HG03159 (cell line): ENCODE measurements at regions not wholly inside any gene's neighbourhood (a gene's known extent, or its start where the extent isn't known, plus 50 kb on each side); places are given as distances from the start of the nearest gene placed in this dataset.

Experiments
- ATAC-seq: cut with Tn5 transposase; IDR thresholded peaks from one replicate; pipeline ENCODE4 v1.9.1; 2021; ENCODE audit warnings: mild to moderate bottlenecking, moderate library complexity; ENCODE audit not compliant: unreplicated experiment

DNA sequence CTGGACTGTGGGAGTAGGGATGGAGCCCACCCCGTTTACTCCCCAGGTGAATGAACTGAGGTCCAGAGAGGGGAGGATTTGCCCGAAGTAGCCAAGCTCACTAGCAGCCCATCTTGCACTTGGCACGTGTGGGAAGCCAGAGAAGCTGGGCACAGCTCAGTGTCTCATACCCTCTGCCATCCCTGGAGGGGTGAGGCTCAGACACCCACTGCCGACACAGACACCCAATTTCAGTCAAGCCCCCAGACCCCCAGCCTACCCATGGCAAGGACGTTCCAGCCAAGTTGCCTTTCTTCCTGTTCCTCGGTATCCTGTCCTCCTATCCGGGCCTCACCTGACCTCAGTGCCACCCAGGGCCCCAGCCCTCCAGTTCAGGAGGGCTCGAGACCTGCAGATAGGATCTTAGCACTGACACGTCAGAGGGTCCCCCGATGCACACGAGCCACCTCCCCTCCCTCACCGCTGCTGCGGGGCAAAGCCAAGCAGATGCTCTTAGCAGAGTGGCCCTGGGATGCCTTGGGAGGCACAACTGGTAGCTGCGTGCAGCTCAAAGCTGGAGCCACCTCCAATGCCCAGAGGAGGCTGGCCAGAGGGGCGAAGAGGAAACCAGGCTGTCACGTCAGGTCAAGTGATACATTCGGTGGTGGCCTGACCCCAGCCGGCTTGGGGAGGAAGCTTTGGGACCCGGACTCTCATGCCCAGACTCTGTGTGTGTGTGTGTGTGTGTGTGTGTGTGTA is 90.4 kb upstream of the TNRC6C start:
- no peak for ATAC-seq

DNA sequence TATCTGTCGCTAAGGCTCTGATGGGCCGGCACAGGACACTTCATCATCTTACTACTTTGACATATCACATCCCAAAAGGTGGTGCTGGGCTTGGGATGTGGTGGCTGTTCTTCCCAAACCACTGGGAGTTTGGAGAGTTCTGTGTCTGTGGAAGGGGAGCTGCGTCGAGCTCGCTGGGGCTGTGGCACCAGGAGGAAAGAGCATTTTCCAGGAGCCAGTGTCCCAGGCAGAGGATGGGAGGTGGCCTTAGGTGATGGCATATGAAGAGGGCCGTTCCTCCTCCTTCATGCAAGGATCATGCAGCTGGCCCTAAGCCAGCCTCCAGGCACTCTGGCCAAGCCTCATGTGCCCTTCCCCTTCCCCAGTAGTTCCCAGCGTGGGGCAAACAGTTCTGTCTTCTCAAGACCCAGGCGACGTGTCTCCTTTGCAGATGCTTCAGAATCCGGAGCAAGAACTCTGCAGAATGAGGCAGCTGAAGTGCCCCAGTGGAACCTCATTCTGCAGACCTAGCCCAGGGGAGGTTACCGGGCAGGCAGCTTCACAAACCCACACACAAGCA is 89.4 kb upstream of the TNRC6C start:
- no peak for ATAC-seq

GRCh38 chr17:77869665-77870132 is 88.8 kb upstream of the TNRC6C start:
- peak; percentile 88 for ATAC-seq

GRCh38 chr17:77872199-77872598 is 86.3 kb upstream of the TNRC6C start:
- ATAC-seq, result no peak

- ATAC-seq, result no peak
Measured at GRCh38 chr17:77872714-77873499, 85.6 kb upstream of the TNRC6C start.

DNA sequence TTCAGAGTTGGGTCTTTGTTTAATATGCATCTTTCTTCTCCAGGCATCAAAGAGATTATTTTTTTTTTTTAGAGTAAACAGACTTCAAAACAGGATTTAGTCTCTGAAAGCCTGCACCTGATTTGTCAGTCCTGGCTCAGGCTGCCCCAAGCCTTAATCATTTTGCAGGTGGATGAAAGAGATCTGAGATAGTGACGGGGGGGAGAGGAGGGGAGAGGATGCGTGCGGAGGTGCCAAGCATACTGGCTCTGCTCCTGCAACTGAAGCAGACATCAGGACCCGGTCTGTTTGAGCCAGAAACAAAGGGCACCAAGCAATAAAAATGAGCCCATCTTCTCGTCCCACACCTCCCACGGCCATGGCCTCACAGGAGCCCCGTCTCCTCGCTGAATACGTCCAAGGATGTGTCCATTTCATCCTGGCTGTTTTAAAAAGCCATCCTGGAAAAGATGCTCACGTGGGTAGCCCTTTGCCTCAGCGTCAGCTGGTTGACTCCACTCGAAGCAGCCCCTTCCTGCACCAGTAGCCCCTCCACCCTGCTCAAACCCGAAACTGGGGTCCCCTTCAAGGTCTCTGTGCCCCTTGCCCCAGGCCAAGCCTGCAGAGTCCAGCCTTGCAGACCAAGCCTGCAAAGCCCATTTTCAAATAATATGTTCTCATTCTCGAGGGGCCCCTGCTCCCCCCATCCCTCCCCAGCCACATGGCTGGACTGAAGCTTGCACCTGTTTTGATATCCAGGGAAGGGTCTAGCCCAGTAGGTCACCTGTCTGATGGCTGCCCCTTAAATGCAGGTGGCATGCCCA is 84.8 kb upstream of the TNRC6C start:
- ATAC-seq, result no peak

- ATAC-seq, result no peak
Measured at GRCh38 chr17:77874303-77875050, 84.0 kb upstream of the TNRC6C start.

- no peak for ATAC-seq
Measured at GRCh38 chr17:77875051-77875780, 83.3 kb upstream of the TNRC6C start.

DNA sequence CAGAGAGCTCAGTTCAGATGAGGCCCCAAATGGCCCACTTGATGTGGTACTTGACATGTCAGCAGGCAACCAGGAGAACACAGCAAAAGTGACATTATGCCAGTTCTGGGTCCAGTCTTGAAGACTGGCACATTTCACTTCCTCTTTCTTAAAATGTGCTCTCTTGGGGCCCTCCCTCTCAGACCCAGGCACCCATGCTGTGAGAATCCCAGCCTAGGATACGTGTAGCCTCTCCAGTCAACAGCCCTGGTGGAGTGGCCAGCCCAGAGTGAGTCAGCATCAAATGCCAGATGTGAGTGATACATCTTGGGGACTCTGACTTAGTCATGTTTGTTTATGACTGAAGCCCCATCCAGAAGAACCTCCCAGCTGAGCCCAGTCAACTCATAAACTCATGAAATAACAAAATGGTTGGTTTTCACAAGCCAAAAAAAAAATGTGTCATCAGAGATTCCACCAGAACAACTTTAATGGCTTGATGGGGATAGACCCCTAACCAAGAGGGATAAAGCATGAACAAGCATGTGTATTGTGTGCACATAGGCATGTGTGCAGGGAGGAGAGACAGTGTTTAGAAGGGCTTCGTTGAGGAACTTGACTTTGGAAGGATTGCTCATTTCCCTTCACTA is 82.5 kb upstream of the TNRC6C start:
- ATAC-seq, result no peak

DNA sequence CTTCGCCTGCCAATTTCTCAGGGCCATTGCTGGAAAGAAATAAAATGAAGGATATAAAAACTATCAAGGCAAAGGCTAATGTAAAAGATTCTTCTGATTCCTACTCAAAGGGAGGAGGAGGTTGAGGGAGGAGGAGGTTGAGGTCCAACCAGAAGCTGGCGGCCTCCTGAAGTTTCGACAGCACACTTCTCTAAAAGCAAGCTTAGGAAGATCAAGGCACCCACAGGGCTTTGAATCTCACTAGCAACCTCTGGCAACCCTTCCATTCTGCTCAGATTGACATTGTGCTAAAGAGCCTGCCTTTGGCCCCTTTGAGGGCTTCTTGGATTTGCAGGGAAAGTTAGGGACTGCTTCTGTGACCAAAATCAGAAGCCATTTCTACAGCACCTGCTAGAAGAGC is 81.5 kb upstream of the TNRC6C start:
- ATAC-seq, result no peak

- no peak for ATAC-seq
Measured at GRCh38 chr17:77877646-77878355, 80.7 kb upstream of the TNRC6C start.

GRCh38 chr17:77879226-77879895 is 79.1 kb upstream of the TNRC6C start:
- ATAC-seq, result no peak

DNA sequence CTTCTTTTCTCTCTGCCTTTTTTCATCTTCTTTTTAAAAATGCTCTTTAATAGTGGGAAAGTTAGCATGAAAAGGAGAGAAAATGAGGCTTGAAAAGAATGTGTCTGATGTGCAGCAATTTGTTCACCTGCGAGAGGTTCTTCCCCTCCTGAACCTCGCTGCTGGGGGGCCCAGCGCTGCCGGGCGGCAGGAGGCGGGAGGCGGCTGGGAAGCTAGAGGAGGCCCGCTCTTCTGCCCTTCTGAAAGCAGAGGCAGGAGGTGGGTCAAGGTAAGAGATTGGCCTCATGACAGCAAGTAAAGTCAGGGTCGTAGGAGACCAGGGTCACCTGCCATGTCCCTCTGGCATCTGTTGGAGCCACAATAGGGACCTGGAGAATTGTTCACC is 78.6 kb upstream of the TNRC6C start:
- ATAC-seq, result no peak

DNA sequence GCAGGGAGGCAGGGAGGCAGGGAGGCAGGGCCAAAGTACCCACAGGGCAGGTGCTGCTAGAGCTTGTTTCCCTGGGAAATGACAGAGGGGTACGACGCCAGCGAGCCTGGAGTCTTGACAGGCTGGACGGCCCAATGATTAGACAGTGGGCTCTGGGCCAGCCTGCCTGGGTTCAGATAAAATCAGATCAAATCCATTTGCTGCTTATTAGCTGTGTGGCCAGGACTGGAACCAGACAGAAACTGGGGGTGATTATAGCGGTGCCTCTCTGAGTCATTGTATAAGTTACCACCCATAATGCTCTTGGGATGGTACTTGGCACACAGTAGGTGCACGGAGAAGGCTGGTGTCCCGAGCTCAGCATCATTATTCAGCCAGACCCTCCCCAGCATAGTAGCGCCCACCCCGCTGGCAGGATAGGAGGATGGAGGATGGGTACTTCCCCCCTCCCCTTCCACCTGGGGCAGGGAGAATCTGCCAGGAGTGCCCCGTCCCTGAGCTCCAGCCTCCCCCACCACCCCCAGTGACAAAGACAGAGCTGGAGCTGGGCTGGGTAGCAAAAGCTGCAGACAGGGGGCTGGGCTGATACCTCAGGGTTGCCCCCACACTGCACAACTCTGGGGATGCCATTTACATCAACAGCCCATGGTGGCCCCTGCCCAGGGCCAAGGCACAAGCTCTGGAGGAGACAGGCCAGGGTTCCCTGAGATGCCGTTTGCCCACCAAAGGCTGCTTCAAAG is 77.6 kb upstream of the TNRC6C start:
- peak; percentile 4 for ATAC-seq

- peak; percentile 85 for ATAC-seq
Measured at GRCh38 chr17:77881545-77881944, 77.0 kb upstream of the TNRC6C start.

DNA sequence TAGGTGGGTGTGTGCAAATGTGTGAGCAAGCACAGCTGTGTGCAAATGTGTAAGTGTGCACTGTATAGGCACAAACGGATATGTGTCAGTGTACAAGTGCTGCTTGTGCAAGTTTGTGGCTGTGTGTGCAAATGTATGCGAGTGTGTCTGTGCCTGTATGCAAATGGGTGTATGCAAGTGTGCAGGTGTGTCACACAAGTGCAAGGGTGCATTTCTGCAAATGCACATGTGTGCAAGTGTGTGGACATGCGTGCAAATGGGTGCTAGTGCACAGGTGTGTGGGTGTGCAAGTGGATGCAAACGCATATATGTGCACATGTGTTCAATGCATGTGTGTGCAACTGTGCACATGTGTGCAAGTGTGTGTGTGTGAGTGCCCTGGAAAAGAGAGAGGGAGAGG is 76.5 kb upstream of the TNRC6C start:
- no peak for ATAC-seq

GRCh38 chr17:77882481-77883212 is 75.9 kb upstream of the TNRC6C start:
- no peak for ATAC-seq
